ENCODE measurements at regions not wholly inside any gene's neighbourhood (a gene's known extent, or its start where the extent isn't known, plus 50 kb on each side); places are given as distances from the start of the nearest gene placed in this dataset.

DNA sequence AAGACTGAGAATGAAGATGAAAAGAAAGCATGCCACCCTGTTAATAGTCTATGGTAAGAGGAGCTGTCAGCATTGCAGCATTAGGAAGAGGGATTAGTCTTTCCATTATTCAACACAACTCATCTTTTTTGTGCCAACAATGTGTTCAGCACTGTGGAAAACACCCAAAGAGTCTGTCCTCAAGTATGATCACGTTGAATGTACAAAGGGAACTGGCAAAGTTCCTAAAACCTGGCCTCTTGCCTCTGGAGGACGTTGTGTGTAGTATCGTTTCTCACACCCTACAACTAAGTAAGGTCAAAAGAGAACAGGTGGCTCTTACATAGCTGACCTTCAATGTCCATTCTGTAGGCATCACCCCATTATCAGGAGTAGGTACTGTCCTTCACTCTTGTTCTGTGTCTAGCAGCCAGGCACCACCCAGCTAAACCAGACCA is 147.9 kb upstream of the THBS1 start:
- TF ChIP-seq, protein P1, sequence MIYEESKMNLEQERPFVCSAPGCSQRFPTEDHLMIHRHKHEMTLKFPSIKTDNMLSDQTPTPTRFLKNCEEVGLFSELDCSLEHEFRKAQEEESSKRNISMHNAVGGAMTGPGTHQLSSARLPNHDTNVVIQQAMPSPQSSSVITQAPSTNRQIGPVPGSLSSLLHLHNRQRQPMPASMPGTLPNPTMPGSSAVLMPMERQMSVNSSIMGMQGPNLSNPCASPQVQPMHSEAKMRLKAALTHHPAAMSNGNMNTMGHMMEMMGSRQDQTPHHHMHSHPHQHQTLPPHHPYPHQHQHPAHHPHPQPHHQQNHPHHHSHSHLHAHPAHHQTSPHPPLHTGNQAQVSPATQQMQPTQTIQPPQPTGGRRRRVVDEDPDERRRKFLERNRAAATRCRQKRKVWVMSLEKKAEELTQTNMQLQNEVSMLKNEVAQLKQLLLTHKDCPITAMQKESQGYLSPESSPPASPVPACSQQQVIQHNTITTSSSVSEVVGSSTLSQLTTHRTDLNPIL (CRISPR knock-in tag; IDR thresholded peaks at IDR 0.05; ENCODE audit: low read depth): no peak
- no peak for TF ChIP-seq ZC3H10 (CRISPR knock-in tag; IDR thresholded peaks at IDR 0.05)
- no peak for ATAC-seq

DNA sequence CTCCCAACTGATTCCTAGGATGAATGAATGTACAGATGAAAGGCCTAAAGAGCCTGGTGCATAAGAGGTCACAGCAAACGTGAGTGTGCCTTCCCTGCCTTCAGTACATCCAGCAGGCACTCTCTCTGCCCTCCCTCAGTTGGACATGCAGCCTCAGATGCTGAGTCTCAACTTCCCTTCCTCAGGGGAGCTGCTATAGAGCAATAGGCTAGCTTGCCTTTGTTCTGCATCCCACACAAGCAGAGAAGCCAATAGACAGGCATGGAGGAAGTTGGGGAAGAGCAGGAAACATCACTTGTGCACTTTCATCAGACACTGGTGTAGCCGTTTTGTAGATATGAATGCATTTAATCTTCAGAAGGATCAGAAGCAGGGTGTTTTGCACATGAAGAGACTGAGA is 147.5 kb upstream of the THBS1 start:
- TF ChIP-seq BACH2 (CRISPR knock-in tag; IDR thresholded peaks at IDR 0.05; ENCODE audit: borderline replicate concordance): no peak
- no peak for TF ChIP-seq ZNF70 (CRISPR knock-in tag; IDR thresholded peaks at IDR 0.05)
- no peak for ATAC-seq

GRCh38 chr15:39434163-39434562 is 146.7 kb upstream of the THBS1 start:
- no peak for ATAC-seq
- TF ChIP-seq CSDC2 (CRISPR knock-in tag; IDR thresholded peaks at IDR 0.05): no peak
- TF ChIP-seq ZNF565 (CRISPR knock-in tag; conservative IDR thresholded peaks at IDR 0.05; ENCODE audit: low read depth): no peak
- TF ChIP-seq TOX (CRISPR knock-in tag; IDR thresholded peaks at IDR 0.05; ENCODE audit: borderline replicate concordance): no peak
- TF ChIP-seq GLIS3 (CRISPR knock-in tag; IDR thresholded peaks at IDR 0.05): no peak
- TF ChIP-seq ZFP3 (CRISPR knock-in tag; IDR thresholded peaks at IDR 0.05): no peak
- no peak for TF ChIP-seq RARB (CRISPR knock-in tag; IDR thresholded peaks at IDR 0.05)
- TF ChIP-seq POU6F1 (CRISPR knock-in tag; IDR thresholded peaks at IDR 0.05; ENCODE audit: borderline replicate concordance, low read depth): no peak
- TF ChIP-seq ARNTL (CRISPR knock-in tag; IDR thresholded peaks at IDR 0.05; ENCODE audit: borderline replicate concordance, low read depth): no peak
- TF ChIP-seq, protein P2, sequence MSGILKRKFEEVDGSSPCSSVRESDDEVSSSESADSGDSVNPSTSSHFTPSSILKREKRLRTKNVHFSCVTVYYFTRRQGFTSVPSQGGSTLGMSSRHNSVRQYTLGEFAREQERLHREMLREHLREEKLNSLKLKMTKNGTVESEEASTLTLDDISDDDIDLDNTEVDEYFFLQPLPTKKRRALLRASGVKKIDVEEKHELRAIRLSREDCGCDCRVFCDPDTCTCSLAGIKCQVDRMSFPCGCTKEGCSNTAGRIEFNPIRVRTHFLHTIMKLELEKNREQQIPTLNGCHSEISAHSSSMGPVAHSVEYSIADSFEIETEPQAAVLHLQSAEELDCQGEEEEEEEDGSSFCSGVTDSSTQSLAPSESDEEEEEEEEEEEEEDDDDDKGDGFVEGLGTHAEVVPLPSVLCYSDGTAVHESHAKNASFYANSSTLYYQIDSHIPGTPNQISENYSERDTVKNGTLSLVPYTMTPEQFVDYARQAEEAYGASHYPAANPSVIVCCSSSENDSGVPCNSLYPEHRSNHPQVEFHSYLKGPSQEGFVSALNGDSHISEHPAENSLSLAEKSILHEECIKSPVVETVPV (CRISPR knock-in tag; IDR thresholded peaks at IDR 0.05): no peak

GRCh38 chr15:39434751-39435238 is 146.1 kb upstream of the THBS1 start:
- TF ChIP-seq TOX (CRISPR knock-in tag; IDR thresholded peaks at IDR 0.05; ENCODE audit: borderline replicate concordance): no peak
- TF ChIP-seq TCF4 (CRISPR knock-in tag; IDR thresholded peaks at IDR 0.05; ENCODE audit: borderline replicate concordance): no peak
- TF ChIP-seq ZFP3 (CRISPR knock-in tag; IDR thresholded peaks at IDR 0.05): no peak
- no peak for TF ChIP-seq ARNTL (CRISPR knock-in tag; IDR thresholded peaks at IDR 0.05; ENCODE audit: borderline replicate concordance, low read depth)
- TF ChIP-seq ZNF565 (CRISPR knock-in tag; conservative IDR thresholded peaks at IDR 0.05; ENCODE audit: low read depth): no peak
- no peak for TF ChIP-seq TSHZ2 (CRISPR knock-in tag; IDR thresholded peaks at IDR 0.05)
- no peak for TF ChIP-seq PPARA (CRISPR knock-in tag; IDR thresholded peaks at IDR 0.05; ENCODE audit: borderline replicate concordance)
- no peak for TF ChIP-seq OSR1 (CRISPR knock-in tag; IDR thresholded peaks at IDR 0.05)
- TF ChIP-seq RARB (CRISPR knock-in tag; IDR thresholded peaks at IDR 0.05): no peak
- no peak for TF ChIP-seq ISL1 (CRISPR knock-in tag; IDR thresholded peaks at IDR 0.05)
- no peak for ATAC-seq

DNA sequence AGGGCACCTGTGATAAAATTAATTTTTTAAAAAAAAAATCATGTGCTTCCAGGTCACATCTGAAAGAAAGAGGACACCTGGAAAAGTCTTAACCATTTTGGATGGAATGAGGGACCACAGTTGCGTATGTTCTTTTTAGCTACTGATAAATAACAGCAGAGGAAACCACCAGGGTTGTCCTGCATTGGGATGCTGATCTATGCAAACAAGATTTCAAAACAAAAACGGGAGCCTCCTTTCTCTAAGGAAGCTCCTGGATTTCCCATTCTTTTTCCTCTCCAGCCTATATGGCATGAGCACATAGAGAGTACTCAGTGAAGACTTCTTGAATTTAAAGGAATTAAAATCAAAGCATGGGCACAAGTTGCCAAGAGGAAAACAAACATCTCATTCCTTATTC is 145.6 kb upstream of the THBS1 start:
- ATAC-seq: no peak
- TF ChIP-seq, protein P1 (CRISPR knock-in tag; IDR thresholded peaks at IDR 0.05; ENCODE audit: low read depth): no peak
- TF ChIP-seq ZFP3 (CRISPR knock-in tag; IDR thresholded peaks at IDR 0.05) (no peak), TSHZ2 (CRISPR knock-in tag; IDR thresholded peaks at IDR 0.05) (no peak), ZNF70 (CRISPR knock-in tag; IDR thresholded peaks at IDR 0.05) (no peak), BACH2 (CRISPR knock-in tag; IDR thresholded peaks at IDR 0.05; ENCODE audit: borderline replicate concordance) (no peak), TOX (CRISPR knock-in tag; IDR thresholded peaks at IDR 0.05; ENCODE audit: borderline replicate concordance) (no peak), ZFP30 (CRISPR knock-in tag; IDR thresholded peaks at IDR 0.05) (no peak), ARNTL (CRISPR knock-in tag; IDR thresholded peaks at IDR 0.05; ENCODE audit: borderline replicate concordance, low read depth) (no peak), ZNF565 (CRISPR knock-in tag; conservative IDR thresholded peaks at IDR 0.05; ENCODE audit: low read depth) (no peak), ZNF8 (CRISPR knock-in tag; IDR thresholded peaks at IDR 0.05) (no peak), PPARA (CRISPR knock-in tag; IDR thresholded peaks at IDR 0.05; ENCODE audit: borderline replicate concordance) (no peak)
- TF ChIP-seq, protein P2 (CRISPR knock-in tag; IDR thresholded peaks at IDR 0.05): no peak
